K562 (cell line): ENCODE measurements at regions not wholly inside any gene's neighbourhood (a gene's known extent, or its start where the extent isn't known, plus 50 kb on each side); places are given as distances from the start of the nearest gene placed in this dataset.

ENCODE experiments used
- ATAC-seq: fragments of 200-7000 bp; cut with Tn5 transposase; 3 replicates; pipeline ENCODE4 v1.9.1; 2020; ENCODE audit warnings: moderate library complexity
- BruUV-seq: library from RNA; stranded (reverse); fragments of 400-500 nt; replicated peaks from 2 replicates; lab custom pipeline; 2021; lab: Mats Ljungman, UMichigan
- CTCF ChIA-PET: fragments of 300-600 bp; formaldehyde crosslinking; extraction: SDS; loops from one replicate; lab custom pipeline; 2021; ENCODE audit warnings: low intra/inter-chr PET ratio; lab: Yijun Ruan, JAX
- POLR2A ChIA-PET: fragments of 300-600, 350-650 bp; sonication (Branson Sonifier 250); formaldehyde crosslinking; extraction: SDS; loops from one replicate; lab custom pipeline; 2021; ENCODE audit warnings: antibody characterized with exemption, inconsistent platforms; lab: Yijun Ruan, JAX
- DNase-seq, 4 experiments: peaks; one replicate each; pipeline versions ENCODE4 v3.0.0 to v3.0.0-alpha.2; 2011 to 2018; ENCODE audit warnings: low spot score in 3 of 4, mixed read lengths in 3 of 4; ENCODE audit errors: extremely low read depth in 1 of 4
- FAIRE-seq: peaks from 2 replicates; lab custom pipeline; 2011; peaks lifted over from hg19 to GRCh38; lab: Jason Lieb, UNC
- H2AFZ ChIP-seq: 2 replicates; pipeline ENCODE4 v1.6.0; 2011; ENCODE audit warnings: low read depth, low read length, control low read depth, inconsistent platforms
- H3K27ac ChIP-seq: fragments of 200-600 bp; 3 replicates; pipeline ENCODE4 v1.8.0; 2011; ENCODE audit warnings: low read depth, mild to moderate bottlenecking, control low read depth, inconsistent platforms, low read length, moderate library complexity, mixed read lengths; ENCODE audit errors: extremely low read depth
- H3K27me3 ChIP-seq, 2 experiments: fragments of 300-600 bp in 1 of 2; 2 replicates in 1 of 2; 3 replicates in 1 of 2; pipeline versions ENCODE4 v1.6.0 to v1.8.0; 2011; ENCODE audit warnings: inconsistent platforms in 2 of 2, low read length in 2 of 2, mild to moderate bottlenecking in 1 of 2, mixed read lengths in 1 of 2, moderate library complexity in 1 of 2; ENCODE audit not compliant: control insufficient read depth in 2 of 2, insufficient read depth in 2 of 2
- H3K36me3 ChIP-seq: fragments of 300-600 bp; 3 replicates; pipeline ENCODE4 v1.8.0; 2011; ENCODE audit warnings: mild to moderate bottlenecking, low read length, inconsistent platforms; ENCODE audit not compliant: control insufficient read depth, insufficient read depth
- H3K4me1 ChIP-seq, 2 experiments: fragments of 200-600 bp in 1 of 2; replicated peaks in 1 of 2; 2 replicates in 1 of 2; 3 replicates in 1 of 2; pipeline versions ENCODE4 v1.5.1 to v1.8.0; 2011; ENCODE audit warnings: inconsistent platforms in 2 of 2, low read length in 2 of 2, mild to moderate bottlenecking in 1 of 2, mixed read lengths in 1 of 2, moderate library complexity in 1 of 2; ENCODE audit not compliant: control insufficient read depth in 2 of 2, insufficient read depth in 2 of 2
- H3K4me2 ChIP-seq: 2 replicates; pipeline ENCODE4 v1.6.1; 2011; ENCODE audit warnings: low read length, control low read depth, inconsistent platforms, mixed read lengths; ENCODE audit not compliant: insufficient read depth
- H3K4me3 ChIP-seq: fragments of 200-600 bp; sonication (generic), shearing (Covaris generic); 2 replicates; pipeline ENCODE4 v1.5.1; 2016; ENCODE audit warnings: control low read depth, inconsistent platforms
- H3K79me2 ChIP-seq: fragments of 200-600 bp; 3 replicates; pipeline ENCODE4 v1.8.0; 2011; ENCODE audit warnings: low read length, inconsistent platforms; ENCODE audit not compliant: control insufficient read depth, insufficient read depth
- H3K9ac ChIP-seq, 2 experiments: 2 replicates each; pipeline versions ENCODE4 v1.6.0 to v1.6.1; 2011; ENCODE audit warnings: low read depth in 2 of 2, low read length in 2 of 2, control low read depth in 1 of 2, inconsistent platforms in 1 of 2, mild to moderate bottlenecking in 1 of 2, mixed read lengths in 1 of 2; ENCODE audit not compliant: insufficient read depth in 1 of 2
- H3K9me1 ChIP-seq: one replicate; pipeline ENCODE4 v1.6.0; 2011; ENCODE audit warnings: inconsistent platforms, mild to moderate bottlenecking, low read length, moderate library complexity; ENCODE audit not compliant: control insufficient read depth, insufficient read depth
- H3K9me3 ChIP-seq: replicated peaks from 2 replicates; pipeline ENCODE4 v1.5.1; 2011; ENCODE audit warnings: low read depth, low read length, inconsistent platforms; ENCODE audit not compliant: control insufficient read depth, insufficient read depth
- H4K20me1 ChIP-seq: replicated peaks from 2 replicates; pipeline ENCODE4 v1.6.1; 2011; ENCODE audit warnings: low read length, inconsistent platforms, mixed read lengths; ENCODE audit not compliant: control insufficient read depth, insufficient read depth
- NR4A1 ChIP-seq, 2 experiments: fragments of 250-450 bp in 1 of 2; fragments of 450-650 bp in 1 of 2; sonication (Bioruptor Pico) in 1 of 2; IDR thresholded peaks; 2 replicates each; pipeline versions ENCODE4 v1.4.0 to v1.6.1; 2016 to 2020; ENCODE audit warnings: mild to moderate bottlenecking in 2 of 2, missing compliant biosample characterization in 1 of 2, missing genetic modification characterization in 1 of 2, moderate library complexity in 1 of 2
- SMAD4 ChIP-seq: fragments of 250-450 bp; sonication (Bioruptor Pico); conservative IDR thresholded peaks from 2 replicates; pipeline ENCODE4 v1.8.0; 2021; ENCODE audit warnings: inconsistent platforms, mild to moderate bottlenecking, moderate library complexity
- THRAP3 ChIP-seq: fragments of 450-650 bp; IDR thresholded peaks from 2 replicates; pipeline ENCODE4 v1.6.1; 2016; ENCODE audit warnings: mild to moderate bottlenecking, inconsistent platforms, borderline replicate concordance
- WGBS: fragments of 100-300 bp; shearing (Covaris generic); methylation state at CpG from one replicate; pipeline ENCODE4 v1.1.6; 2016; ENCODE audit warnings: low coverage, mixed read lengths; ENCODE audit not compliant: insufficient coverage; ENCODE audit errors: missing lambda C conversion rate; 5-methylcytosine and 5-hydroxymethylcytosine counted together
- in situ Hi-C: fragments of 300-500 bp; cut with MboI; formaldehyde crosslinking; loops from 4 replicates; pipeline ENCODE4 v1.15.0; 2018; ENCODE audit warnings: inconsistent platforms, mixed read lengths
- intact Hi-C: fragments of 100-400 bp; cut with micrococcal nuclease; formaldehyde crosslinking; loops from 2 replicates; pipeline ENCODE4 v1.14.2; 2022
- TF ChIP-seq, protein P1 (sequence below): sonication (generic); formaldehyde crosslinking; IDR thresholded peaks from 2 replicates; pipeline ENCODE4 v1.8.1; 2023; ENCODE audit warnings: missing genetic modification reagents, mild to moderate bottlenecking, borderline replicate concordance
- TF ChIP-seq, protein P2 (sequence below): fragments of 250-450 bp; sonication (Bioruptor Pico); IDR thresholded peaks from 2 replicates; pipeline ENCODE4 v1.5.0; 2020; ENCODE audit warnings: mild to moderate bottlenecking, borderline replicate concordance

DNA sequence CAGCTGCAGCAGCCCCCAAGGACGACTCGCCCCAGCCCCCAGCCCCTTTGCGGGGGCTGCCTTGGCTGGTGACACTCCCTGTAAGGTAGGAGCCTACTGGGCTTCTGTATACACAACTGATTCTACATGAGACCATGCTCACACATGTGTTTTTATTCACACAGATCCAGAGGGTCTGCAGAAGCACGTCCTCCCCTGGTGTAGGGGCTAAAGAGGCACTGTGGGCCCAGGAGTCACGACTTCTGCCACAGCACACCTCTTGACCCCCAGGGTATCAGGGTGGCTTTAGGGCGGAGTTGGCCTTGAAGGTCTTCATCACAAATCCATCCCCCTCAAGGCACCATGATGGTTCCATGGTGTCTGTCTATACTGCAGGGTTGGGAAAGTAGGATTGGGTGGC lies 931.2 kb downstream of the TBC1D22A start (continued):
- no peak for TF ChIP-seq THRAP3
- TF ChIP-seq, protein P1, sequence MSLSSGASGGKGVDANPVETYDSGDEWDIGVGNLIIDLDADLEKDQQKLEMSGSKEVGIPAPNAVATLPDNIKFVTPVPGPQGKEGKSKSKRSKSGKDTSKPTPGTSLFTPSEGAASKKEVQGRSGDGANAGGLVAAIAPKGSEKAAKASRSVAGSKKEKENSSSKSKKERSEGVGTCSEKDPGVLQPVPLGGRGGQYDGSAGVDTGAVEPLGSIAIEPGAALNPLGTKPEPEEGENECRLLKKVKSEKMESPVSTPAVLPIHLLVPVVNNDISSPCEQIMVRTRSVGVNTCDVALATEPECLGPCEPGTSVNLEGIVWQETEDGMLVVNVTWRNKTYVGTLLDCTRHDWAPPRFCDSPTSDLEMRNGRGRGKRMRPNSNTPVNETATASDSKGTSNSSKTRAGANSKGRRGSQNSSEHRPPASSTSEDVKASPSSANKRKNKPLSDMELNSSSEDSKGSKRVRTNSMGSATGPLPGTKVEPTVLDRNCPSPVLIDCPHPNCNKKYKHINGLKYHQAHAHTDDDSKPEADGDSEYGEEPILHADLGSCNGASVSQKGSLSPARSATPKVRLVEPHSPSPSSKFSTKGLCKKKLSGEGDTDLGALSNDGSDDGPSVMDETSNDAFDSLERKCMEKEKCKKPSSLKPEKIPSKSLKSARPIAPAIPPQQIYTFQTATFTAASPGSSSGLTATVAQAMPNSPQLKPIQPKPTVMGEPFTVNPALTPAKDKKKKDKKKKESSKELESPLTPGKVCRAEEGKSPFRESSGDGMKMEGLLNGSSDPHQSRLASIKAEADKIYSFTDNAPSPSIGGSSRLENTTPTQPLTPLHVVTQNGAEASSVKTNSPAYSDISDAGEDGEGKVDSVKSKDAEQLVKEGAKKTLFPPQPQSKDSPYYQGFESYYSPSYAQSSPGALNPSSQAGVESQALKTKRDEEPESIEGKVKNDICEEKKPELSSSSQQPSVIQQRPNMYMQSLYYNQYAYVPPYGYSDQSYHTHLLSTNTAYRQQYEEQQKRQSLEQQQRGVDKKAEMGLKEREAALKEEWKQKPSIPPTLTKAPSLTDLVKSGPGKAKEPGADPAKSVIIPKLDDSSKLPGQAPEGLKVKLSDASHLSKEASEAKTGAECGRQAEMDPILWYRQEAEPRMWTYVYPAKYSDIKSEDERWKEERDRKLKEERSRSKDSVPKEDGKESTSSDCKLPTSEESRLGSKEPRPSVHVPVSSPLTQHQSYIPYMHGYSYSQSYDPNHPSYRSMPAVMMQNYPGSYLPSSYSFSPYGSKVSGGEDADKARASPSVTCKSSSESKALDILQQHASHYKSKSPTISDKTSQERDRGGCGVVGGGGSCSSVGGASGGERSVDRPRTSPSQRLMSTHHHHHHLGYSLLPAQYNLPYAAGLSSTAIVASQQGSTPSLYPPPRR (CRISPR knock-in tag), result no peak
- TF ChIP-seq, protein P2, sequence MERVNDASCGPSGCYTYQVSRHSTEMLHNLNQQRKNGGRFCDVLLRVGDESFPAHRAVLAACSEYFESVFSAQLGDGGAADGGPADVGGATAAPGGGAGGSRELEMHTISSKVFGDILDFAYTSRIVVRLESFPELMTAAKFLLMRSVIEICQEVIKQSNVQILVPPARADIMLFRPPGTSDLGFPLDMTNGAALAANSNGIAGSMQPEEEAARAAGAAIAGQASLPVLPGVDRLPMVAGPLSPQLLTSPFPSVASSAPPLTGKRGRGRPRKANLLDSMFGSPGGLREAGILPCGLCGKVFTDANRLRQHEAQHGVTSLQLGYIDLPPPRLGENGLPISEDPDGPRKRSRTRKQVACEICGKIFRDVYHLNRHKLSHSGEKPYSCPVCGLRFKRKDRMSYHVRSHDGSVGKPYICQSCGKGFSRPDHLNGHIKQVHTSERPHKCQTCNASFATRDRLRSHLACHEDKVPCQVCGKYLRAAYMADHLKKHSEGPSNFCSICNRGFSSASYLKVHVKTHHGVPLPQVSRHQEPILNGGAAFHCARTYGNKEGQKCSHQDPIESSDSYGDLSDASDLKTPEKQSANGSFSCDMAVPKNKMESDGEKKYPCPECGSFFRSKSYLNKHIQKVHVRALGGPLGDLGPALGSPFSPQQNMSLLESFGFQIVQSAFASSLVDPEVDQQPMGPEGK (CRISPR knock-in tag), result no peak

DNA sequence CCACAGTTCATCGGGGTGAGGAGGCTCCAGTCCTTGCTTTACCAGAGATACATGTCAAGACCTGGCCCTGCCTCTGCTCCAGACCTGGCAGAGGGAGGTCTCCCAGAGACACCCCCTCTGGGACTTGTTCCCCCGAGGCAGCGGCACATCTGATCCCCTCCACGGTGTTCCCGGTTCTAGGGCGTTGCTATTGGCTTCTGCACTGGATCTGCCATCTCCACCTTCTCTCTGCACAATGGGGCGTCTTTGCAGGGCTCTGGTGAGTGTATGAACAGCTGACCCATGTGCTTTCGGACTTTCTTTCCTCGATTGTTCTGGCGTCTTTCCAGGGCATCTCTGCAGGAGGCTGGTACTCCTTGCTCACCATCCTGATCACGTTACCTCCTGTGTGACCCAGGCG lies 930.4 kb downstream of the TBC1D22A start:
- H2AFZ ChIP-seq, result no peak overlapping the region
- ChIA-PET CTCF (no interaction called here), POLR2A (interaction anchor here (0.7 kb wide), 1 partner anchor 67 kb away, joined by 3 read pairs; no protein-coding TSS in a partner anchor)
- no peak overlapping the region for H3K4me3 ChIP-seq
- WGBS, result 92% methylated on average over 6 of the region's 12 CpGs
- no peak overlapping the region for H3K9ac ChIP-seq
- no peak overlapping the region for H3K27ac ChIP-seq
- H3K4me1 ChIP-seq, result no peaks in the 10 kb centered on the region
- H3K27me3 ChIP-seq, result no peaks in the 10 kb centered on the region
- TF ChIP-seq SMAD4 (CRISPR knock-in tag), result no peak
- TF ChIP-seq NR4A1 (CRISPR knock-in tag; IDR thresholded peaks at IDR 0.05), result no peak
- no peak for TF ChIP-seq NR4A1 (tag; IDR thresholded peaks at IDR 0.05)
- intact Hi-C loops (no loop called here), in situ Hi-C loops (no loop called here)
- H3K9me3 ChIP-seq, result no peaks in the 10 kb centered on the region
- no TSS peak for BruUV-seq
- H4K20me1 ChIP-seq, result no peaks in the 10 kb centered on the region
- ATAC-seq (no peak), DNase-seq (no peak), FAIRE-seq (no peak)
- H3K4me2 ChIP-seq, result no peak overlapping the region
- H3K79me2 ChIP-seq, result no peaks in the 10 kb centered on the region
- peaks cover 21% of the 10 kb centered on the region; the same call in 2 of the 3 replicates for H3K36me3 ChIP-seq
- H3K9me1 ChIP-seq, result no peaks in the 10 kb centered on the region
